ENCODE measurements at regions not wholly inside any gene's neighbourhood (a gene's known extent, or its start where the extent isn't known, plus 50 kb on each side); places are given as distances from the start of the nearest gene placed in this dataset.

- TF ChIP-seq CTCF (IDR thresholded peaks at IDR 0.05) (no peak), POLR2A (IDR thresholded peaks at IDR 0.05) (no peak)
Measured at GRCh38 chr10:52855546-52856325, 83.2 kb upstream of the MBL2 start.

Data from heart left ventricle (tissue), 13 donors.